Chondrocyte (in vitro differentiated cells): ENCODE measurements at regions not wholly inside any gene's neighbourhood (a gene's known extent, or its start where the extent isn't known, plus 50 kb on each side); places are given as distances from the start of the nearest gene placed in this dataset.

ENCODE experiments used
- DNase-seq: peaks from one replicate; pipeline ENCODE4 v3.0.0; 2021; ENCODE audit warnings: mixed read lengths, low spot score
- H3K27ac Mint-ChIP-seq: one replicate; pipeline ENCODE4 v1.8.0; 2021; ENCODE audit warnings: mild to moderate bottlenecking, moderate library complexity, mixed read lengths; ENCODE audit not compliant: unreplicated experiment
- H3K27me3 Mint-ChIP-seq: 2 replicates; pipeline ENCODE4 v1.8.0; 2021; ENCODE audit warnings: low read depth, mixed read lengths
- H3K36me3 Mint-ChIP-seq: 2 replicates; pipeline ENCODE4 v1.8.0; 2021; ENCODE audit warnings: low read depth, mixed read lengths
- H3K4me1 Mint-ChIP-seq: 2 replicates; pipeline ENCODE4 v1.8.0; 2021; ENCODE audit warnings: low read depth, mild to moderate bottlenecking, mixed read lengths
- H3K4me3 Mint-ChIP-seq: one replicate; pipeline ENCODE4 v1.8.0; 2021; ENCODE audit warnings: mild to moderate bottlenecking, moderate library complexity, mixed read lengths; ENCODE audit not compliant: unreplicated experiment
- H3K9me3 Mint-ChIP-seq: 2 replicates; pipeline ENCODE4 v1.8.0; 2021; ENCODE audit warnings: low read depth, mixed read lengths
- TF ChIP-seq, protein P1 (sequence below): fragments of 200-600 bp; sonication (generic); IDR thresholded peaks from 2 replicates; pipeline ENCODE4 v1.5.0; 2021; ENCODE audit warnings: antibody characterized with exemption, mild to moderate bottlenecking, moderate library complexity

DNA sequence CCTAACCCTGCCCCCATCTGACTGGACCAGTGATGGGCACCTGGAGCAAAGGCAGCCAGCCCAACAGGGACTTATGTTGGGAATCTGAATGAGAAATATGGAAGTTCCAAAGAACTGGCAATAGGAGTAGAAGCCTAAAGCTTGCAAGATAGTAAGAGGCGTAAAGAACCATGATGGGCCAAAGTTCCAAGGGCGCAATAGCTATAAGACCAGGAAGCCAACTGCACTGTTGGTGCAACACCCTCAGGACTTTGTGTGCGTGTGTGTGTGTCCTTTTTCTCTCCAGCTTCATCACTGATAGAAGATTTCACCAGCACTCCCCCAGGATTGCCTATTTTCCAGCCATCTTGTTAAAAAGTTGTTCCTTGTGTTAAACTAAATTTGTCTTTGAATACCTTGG is 92.8 kb downstream of the ZNF608 start:
- TF ChIP-seq, protein P1, sequence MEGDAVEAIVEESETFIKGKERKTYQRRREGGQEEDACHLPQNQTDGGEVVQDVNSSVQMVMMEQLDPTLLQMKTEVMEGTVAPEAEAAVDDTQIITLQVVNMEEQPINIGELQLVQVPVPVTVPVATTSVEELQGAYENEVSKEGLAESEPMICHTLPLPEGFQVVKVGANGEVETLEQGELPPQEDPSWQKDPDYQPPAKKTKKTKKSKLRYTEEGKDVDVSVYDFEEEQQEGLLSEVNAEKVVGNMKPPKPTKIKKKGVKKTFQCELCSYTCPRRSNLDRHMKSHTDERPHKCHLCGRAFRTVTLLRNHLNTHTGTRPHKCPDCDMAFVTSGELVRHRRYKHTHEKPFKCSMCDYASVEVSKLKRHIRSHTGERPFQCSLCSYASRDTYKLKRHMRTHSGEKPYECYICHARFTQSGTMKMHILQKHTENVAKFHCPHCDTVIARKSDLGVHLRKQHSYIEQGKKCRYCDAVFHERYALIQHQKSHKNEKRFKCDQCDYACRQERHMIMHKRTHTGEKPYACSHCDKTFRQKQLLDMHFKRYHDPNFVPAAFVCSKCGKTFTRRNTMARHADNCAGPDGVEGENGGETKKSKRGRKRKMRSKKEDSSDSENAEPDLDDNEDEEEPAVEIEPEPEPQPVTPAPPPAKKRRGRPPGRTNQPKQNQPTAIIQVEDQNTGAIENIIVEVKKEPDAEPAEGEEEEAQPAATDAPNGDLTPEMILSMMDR: no peak
- H3K27ac Mint-ChIP-seq: no peak overlapping the region
- peaks cover 51% of the 10 kb centered on the region for H3K4me1 Mint-ChIP-seq
- no peaks in the 10 kb centered on the region for H3K36me3 Mint-ChIP-seq
- no peak for DNase-seq
- no peaks in the 10 kb centered on the region for H3K27me3 Mint-ChIP-seq
- no peak overlapping the region for H3K4me3 Mint-ChIP-seq
- no peaks in the 10 kb centered on the region for H3K9me3 Mint-ChIP-seq

DNA sequence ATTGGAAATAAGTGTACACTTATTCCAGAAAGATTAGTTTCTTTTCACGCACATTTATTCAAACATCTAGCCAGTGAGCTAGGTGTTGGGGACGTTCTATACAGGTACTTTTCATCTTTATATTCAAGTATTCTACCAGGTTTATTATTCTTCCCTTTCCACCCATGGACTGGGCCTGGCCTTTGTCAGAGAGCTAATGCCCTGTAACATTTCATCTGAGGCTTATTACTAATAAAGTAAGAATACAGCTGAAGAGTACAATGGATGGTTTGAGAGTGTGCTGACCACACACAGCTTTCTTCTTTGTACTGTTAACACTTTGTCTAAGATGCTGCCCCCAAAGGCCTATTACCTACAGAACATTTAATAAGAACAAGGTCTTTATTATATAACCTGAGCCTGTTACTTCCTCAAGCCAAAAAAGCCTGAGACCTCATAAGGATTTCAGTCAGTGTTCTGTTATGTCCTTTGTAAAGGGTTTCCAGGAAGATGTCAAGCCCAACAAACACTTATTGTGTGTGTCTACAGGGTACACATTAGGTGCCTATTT is 93.5 kb downstream of the ZNF608 start:
- H3K4me1 Mint-ChIP-seq: peaks cover 56% of the 10 kb centered on the region
- no peaks in the 10 kb centered on the region for H3K27me3 Mint-ChIP-seq
- TF ChIP-seq, protein P1: no peak
- H3K4me3 Mint-ChIP-seq: no peak overlapping the region
- no peak for DNase-seq
- no peaks in the 10 kb centered on the region for H3K9me3 Mint-ChIP-seq
- H3K36me3 Mint-ChIP-seq: peaks cover 4% of the 10 kb centered on the region
- H3K27ac Mint-ChIP-seq: no peak overlapping the region

DNA sequence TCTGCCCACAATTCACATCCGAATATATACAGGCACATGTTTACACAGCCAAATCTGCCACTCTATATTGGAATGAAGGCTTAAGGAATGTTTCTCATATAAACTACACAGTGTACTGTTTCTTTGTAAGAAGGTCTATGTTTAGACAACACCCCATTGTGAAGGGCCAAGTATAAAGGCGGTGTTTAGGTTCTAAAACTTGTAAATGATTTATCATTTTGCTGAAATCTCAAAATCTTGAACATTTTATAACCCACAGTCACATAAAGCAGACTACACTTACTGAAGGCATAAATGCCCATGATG is 94.0 kb downstream of the ZNF608 start:
- peaks cover 7% of the 10 kb centered on the region for H3K36me3 Mint-ChIP-seq
- H3K27ac Mint-ChIP-seq: peak overlapping the region; percentile 87
- peaks cover 56% of the 10 kb centered on the region for H3K4me1 Mint-ChIP-seq
- no peaks in the 10 kb centered on the region for H3K27me3 Mint-ChIP-seq
- TF ChIP-seq, protein P1: no peak
- H3K4me3 Mint-ChIP-seq: no peak overlapping the region
- no peak for DNase-seq
- H3K9me3 Mint-ChIP-seq: no peaks in the 10 kb centered on the region

DNA sequence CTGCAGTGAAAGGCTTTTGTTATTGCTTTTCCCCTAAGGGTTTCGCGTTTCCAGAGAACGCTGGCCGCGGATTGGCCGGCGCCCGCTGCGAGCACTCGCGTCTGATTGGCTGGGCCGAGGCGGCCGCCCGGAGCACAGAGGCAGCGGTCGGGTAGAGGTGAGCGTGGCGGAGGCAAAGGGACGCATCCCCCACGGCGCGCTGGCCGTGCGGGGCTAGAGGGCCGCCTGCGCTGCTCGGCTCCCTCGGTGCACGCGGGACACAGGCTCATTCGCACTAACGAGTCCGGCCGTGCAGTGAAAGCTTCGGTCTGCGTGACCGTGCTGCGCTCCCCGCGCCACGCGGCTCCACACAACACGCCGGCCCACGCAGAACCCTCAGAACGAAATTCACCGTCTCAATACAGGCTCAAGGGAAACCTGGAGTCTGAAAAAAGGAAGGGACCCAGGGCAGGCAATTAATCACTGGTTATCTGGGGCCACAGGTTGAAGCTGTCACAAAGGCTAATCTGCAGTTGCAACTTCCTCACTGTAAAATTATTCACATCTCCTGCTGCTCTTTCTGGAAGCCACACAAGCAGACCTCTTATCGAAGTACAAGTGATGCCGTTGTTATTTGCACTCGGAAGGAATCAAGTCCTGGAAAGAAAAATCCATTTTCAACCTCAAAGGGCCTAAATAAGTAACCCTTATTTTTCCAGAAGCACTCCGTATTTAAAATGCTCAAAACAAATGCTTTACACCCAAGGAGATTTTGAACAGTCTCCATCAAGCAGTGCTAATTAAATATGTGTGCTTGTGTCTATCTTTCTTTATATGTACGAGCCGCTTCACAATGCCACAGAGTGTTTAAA is 94.6 kb downstream of the ZNF608 start:
- Mint-ChIP-seq H3K4me3 (peak overlapping the region; percentile 70), H3K4me1 (peaks cover 56% of the 10 kb centered on the region), H3K36me3 (peaks cover 10% of the 10 kb centered on the region), H3K9me3 (no peaks in the 10 kb centered on the region), H3K27me3 (no peaks in the 10 kb centered on the region), H3K27ac (peak overlapping the region; percentile 87)
- DNase-seq: peak; percentile 92
- TF ChIP-seq, protein P1: no peak

DNA sequence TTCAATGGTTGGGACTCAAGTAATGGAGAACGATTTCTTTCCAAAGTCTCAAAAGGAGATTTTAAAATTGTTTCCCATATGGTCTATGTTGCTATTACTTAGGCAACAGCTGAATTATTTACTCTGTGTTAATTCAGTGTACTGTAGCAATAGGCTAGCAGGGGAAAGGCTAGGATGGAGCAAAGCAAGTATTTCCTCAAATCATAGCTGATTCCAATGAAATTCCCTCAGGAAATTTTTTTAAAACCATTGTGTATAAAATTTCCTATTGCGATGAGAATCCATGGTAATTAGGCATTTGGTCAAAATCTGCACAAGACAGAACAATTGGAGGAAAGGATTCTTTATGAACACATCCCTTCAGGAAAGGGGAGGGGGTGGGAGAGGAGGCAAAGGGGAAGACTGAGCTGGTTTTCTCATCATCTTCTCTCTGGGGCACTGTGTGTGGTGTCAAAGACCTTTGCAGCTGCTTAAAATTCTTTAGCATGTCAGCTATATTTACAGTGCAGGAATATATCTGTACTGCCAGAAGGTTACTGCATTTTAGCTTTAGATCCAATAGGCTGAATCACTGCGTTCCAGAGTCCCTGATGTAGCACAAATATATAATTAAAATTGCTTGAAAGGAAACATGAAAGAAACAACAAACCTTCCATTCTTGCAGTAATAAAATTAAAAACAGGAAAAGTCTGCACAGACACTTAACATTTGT is 95.3 kb downstream of the ZNF608 start:
- no peak for DNase-seq
- Mint-ChIP-seq H3K36me3 (peaks cover 15% of the 10 kb centered on the region), H3K27me3 (no peaks in the 10 kb centered on the region), H3K4me3 (peak overlapping the region; percentile 70), H3K27ac (peak overlapping the region; percentile 87), H3K4me1 (peaks cover 56% of the 10 kb centered on the region), H3K9me3 (no peaks in the 10 kb centered on the region)
- TF ChIP-seq, protein P1: no peak
